ENCODE measurements at regions not wholly inside any gene's neighbourhood (a gene's known extent, or its start where the extent isn't known, plus 50 kb on each side); places are given as distances from the start of the nearest gene placed in this dataset.

DNA sequence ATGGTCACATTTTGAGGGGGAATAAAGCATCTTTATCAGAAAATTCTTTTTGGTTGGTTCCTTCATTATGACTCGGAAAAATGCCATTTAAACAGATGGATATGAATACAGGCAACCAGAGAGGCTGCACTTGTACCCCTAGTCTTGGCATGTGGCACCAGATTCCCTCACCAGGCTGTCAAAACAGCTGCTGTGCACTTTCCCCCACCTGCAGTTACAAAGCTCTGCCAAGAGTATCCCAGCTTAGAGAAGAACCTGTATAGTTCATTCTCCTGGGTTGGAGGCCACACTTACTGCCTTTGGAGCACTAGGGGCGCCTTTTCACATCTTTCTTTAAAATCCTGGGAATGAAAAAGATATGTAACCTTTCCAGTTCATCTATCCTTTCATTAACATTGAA is 190.3 kb downstream of the KIF2B start:
- TF ChIP-seq, protein P1, sequence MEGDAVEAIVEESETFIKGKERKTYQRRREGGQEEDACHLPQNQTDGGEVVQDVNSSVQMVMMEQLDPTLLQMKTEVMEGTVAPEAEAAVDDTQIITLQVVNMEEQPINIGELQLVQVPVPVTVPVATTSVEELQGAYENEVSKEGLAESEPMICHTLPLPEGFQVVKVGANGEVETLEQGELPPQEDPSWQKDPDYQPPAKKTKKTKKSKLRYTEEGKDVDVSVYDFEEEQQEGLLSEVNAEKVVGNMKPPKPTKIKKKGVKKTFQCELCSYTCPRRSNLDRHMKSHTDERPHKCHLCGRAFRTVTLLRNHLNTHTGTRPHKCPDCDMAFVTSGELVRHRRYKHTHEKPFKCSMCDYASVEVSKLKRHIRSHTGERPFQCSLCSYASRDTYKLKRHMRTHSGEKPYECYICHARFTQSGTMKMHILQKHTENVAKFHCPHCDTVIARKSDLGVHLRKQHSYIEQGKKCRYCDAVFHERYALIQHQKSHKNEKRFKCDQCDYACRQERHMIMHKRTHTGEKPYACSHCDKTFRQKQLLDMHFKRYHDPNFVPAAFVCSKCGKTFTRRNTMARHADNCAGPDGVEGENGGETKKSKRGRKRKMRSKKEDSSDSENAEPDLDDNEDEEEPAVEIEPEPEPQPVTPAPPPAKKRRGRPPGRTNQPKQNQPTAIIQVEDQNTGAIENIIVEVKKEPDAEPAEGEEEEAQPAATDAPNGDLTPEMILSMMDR (conservative IDR thresholded peaks at IDR 0.05; ENCODE audit: low read length), result no peak
- no peak for TF ChIP-seq EZH2phosphoT487 (IDR thresholded peaks at IDR 0.05; ENCODE audit: borderline replicate concordance)

Data from Loucy (cell line).